DOHH2 (cell line): ENCODE measurements at regions not wholly inside any gene's neighbourhood (a gene's known extent, or its start where the extent isn't known, plus 50 kb on each side); places are given as distances from the start of the nearest gene placed in this dataset.

Experiments used
- H3F3A ChIP-seq: fragments of 200-600 bp; sonication (generic), shearing (Covaris generic); 2 replicates; pipeline ENCODE4 v1.6.0; 2016; ENCODE audit warnings: antibody characterized with exemption, mild to moderate bottlenecking; ENCODE audit not compliant: control insufficient read depth, insufficient read depth
- H3K27ac ChIP-seq: fragments of 200-600 bp; sonication (generic); 2 replicates; pipeline ENCODE4 v1.5.1; 2014; ENCODE audit warnings: low read depth, mild to moderate bottlenecking, low read length, moderate library complexity
- H3K27me3 ChIP-seq: fragments of 200-600 bp; sonication (generic); 2 replicates; pipeline ENCODE4 v1.6.1; 2014; ENCODE audit warnings: mild to moderate bottlenecking, low read length, mixed read lengths; ENCODE audit not compliant: control insufficient read depth
- H3K36me3 ChIP-seq: fragments of 200-600 bp; sonication (generic); 2 replicates; pipeline ENCODE4 v1.6.1; 2014; ENCODE audit warnings: mild to moderate bottlenecking, low read length, moderate library complexity, mixed read lengths; ENCODE audit not compliant: control insufficient read depth
- H3K4me1 ChIP-seq: fragments of 200-600 bp; sonication (generic); 2 replicates; pipeline ENCODE4 v1.6.1; 2014; ENCODE audit warnings: mild to moderate bottlenecking, low read length, mixed read lengths; ENCODE audit not compliant: control insufficient read depth
- H3K4me2 ChIP-seq: fragments of 200-600 bp; sonication (generic); 2 replicates; pipeline ENCODE4 v1.6.0; 2014; ENCODE audit warnings: mild to moderate bottlenecking, low read length, moderate library complexity
- H3K4me3 ChIP-seq: fragments of 200-600 bp; sonication (generic); 2 replicates; pipeline ENCODE4 v1.5.1; 2014; ENCODE audit warnings: mild to moderate bottlenecking, low read length, mixed read lengths
- H3K79me2 ChIP-seq: fragments of 200-600 bp; sonication (generic); 2 replicates; pipeline ENCODE4 v1.6.1; 2014; ENCODE audit warnings: mild to moderate bottlenecking, low read length, mixed read lengths; ENCODE audit not compliant: control insufficient read depth
- H3K9me2 ChIP-seq: fragments of 200-600 bp; sonication (generic); replicated peaks from 2 replicates; pipeline ENCODE4 v1.6.1; 2014; ENCODE audit warnings: mild to moderate bottlenecking, low read length, mixed read lengths; ENCODE audit not compliant: control insufficient read depth
- H3K9me3 ChIP-seq: fragments of 200-600 bp; sonication (generic); 2 replicates; pipeline ENCODE4 v1.6.1; 2014; ENCODE audit warnings: antibody characterized with exemption, low read length, mixed read lengths; ENCODE audit not compliant: control insufficient read depth, insufficient read depth
- H4K20me1 ChIP-seq: fragments of 200-600 bp; sonication (generic); 2 replicates; pipeline ENCODE4 v1.6.0; 2014; ENCODE audit warnings: low read depth, mild to moderate bottlenecking, antibody characterized with exemption, low read length, moderate library complexity; ENCODE audit not compliant: control insufficient read depth, insufficient read depth
- EZH2phosphoT487 ChIP-seq: fragments of 200-600 bp; sonication (generic); IDR thresholded peaks from 2 replicates; pipeline ENCODE4 v1.6.1; 2017; ENCODE audit warnings: borderline replicate concordance, mild to moderate bottlenecking, antibody characterized with exemption, low read length, moderate library complexity, mixed read lengths
- TF ChIP-seq, protein P1 (sequence below): fragments of 200-600 bp; sonication (generic); IDR thresholded peaks from one replicate; pipeline ENCODE4 v1.5.1; 2014; ENCODE audit warnings: antibody characterized with exemption, mild to moderate bottlenecking, low read depth, low read length; ENCODE audit not compliant: poor library complexity, severe bottlenecking

DNA sequence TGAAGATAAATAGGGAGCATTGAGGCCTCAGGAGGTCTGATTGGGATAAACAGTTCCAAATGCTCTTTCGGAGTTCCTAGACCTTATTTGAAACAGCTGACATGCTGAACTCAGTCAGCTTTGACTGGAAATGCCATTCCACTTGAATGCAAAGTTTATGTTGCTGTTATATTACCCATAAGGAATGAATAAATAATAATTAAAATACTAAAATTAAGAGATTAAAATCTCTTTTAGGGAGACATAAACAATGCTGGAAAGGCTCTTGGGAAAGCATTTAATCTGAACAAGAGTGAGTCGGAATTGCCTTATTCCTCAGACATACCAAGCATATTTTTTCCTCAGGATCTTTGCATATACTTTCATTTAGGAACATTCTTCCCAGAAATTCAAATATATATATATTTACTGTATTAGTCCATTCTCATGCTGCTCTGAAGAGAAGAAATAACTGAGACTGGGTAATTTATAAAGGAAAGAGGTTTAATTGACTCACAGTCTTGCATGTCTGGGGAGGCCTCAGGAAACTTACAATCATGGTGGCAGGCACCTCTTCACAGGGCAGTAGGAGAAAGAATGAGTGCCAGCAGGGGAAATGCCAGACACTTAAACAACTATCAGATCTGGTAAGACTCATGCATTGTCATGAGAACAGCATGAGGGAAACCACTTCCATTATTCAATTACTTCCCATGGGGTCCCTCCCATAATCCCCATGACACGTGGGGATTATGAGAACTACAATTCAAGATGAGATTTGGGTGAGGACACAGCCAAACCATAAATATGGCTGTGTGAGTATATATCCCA, 318.2 kb upstream of the PLXNA2 start:
- TF ChIP-seq, protein P1, sequence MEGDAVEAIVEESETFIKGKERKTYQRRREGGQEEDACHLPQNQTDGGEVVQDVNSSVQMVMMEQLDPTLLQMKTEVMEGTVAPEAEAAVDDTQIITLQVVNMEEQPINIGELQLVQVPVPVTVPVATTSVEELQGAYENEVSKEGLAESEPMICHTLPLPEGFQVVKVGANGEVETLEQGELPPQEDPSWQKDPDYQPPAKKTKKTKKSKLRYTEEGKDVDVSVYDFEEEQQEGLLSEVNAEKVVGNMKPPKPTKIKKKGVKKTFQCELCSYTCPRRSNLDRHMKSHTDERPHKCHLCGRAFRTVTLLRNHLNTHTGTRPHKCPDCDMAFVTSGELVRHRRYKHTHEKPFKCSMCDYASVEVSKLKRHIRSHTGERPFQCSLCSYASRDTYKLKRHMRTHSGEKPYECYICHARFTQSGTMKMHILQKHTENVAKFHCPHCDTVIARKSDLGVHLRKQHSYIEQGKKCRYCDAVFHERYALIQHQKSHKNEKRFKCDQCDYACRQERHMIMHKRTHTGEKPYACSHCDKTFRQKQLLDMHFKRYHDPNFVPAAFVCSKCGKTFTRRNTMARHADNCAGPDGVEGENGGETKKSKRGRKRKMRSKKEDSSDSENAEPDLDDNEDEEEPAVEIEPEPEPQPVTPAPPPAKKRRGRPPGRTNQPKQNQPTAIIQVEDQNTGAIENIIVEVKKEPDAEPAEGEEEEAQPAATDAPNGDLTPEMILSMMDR: no peak
- no peak for TF ChIP-seq EZH2phosphoT487
- no peaks in the 10 kb centered on the region for H3K9me2 ChIP-seq
- no peaks in the 10 kb centered on the region for H3K4me1 ChIP-seq
- no peaks in the 10 kb centered on the region for H3K36me3 ChIP-seq
- no peaks in the 10 kb centered on the region for H4K20me1 ChIP-seq
- H3K4me2 ChIP-seq: no peak overlapping the region
- H3K27me3 ChIP-seq: no peaks in the 10 kb centered on the region
- no peaks in the 10 kb centered on the region for H3K79me2 ChIP-seq
- no peaks in the 10 kb centered on the region for H3F3A ChIP-seq
- no peaks in the 10 kb centered on the region for H3K9me3 ChIP-seq
- no peak overlapping the region for H3K4me3 ChIP-seq
- no peak overlapping the region for H3K27ac ChIP-seq

DNA sequence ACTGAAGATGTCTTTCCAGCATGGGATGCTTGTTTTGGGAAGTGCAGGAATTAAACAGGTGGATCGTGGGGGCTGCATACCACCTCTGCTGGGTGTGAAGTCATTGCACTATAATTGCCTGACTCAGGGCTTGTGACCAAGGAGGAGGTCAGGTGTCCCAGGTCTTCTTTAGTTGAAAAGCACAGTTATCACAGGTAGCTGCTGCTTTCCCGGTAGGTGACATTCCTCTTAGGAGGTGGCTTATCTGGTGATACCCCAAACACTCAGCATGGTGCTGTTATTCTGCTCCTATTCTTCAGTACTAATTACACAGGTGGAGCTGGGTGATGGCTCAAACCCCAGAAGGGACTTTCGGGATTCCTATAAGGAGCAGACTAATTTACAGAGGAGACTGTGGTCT, 320.3 kb upstream of the PLXNA2 start:
- Histone ChIP-seq H3K27ac (no peak overlapping the region), H3K4me2 (no peak overlapping the region), H3K36me3 (no peaks in the 10 kb centered on the region), H3K79me2 (no peaks in the 10 kb centered on the region), H3F3A (no peaks in the 10 kb centered on the region), H3K9me2 (no peaks in the 10 kb centered on the region), H3K4me1 (no peaks in the 10 kb centered on the region), H4K20me1 (no peaks in the 10 kb centered on the region), H3K9me3 (no peaks in the 10 kb centered on the region), H3K27me3 (no peaks in the 10 kb centered on the region), H3K4me3 (no peak overlapping the region)
- TF ChIP-seq, protein P1: no peak
- TF ChIP-seq EZH2phosphoT487: no peak

DNA sequence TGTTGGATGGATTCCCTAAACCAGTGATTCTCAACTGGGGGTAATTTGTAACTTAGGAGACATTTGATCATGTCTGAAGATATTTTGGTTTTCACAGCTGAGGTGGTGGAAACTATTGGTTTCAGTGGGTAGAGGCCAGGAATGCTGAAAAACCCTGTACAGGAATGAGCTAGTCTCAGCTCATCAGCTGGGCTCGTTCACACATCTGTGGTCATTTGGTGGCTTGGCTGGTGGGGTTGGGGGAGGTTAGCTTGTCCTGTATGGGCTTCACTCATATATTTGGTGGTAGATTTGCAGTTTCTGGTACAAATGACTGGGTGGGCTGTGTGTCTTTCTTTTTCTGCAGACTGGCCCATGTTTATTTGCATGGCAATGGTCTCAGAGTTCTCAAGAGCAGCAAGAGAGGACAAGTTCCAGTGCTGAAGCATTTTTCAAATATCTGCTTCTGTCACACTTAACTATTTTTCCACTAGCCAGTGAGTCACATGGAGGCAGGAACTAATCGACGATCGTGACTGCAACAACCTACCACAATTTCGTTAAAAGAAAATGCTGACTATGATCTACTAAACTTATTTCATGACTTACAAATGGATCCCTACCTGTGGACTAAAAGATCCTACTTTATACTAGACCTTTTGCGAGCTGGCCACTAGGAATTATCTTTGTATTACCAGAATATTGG, 321.7 kb upstream of the PLXNA2 start:
- H3K9me2 ChIP-seq: no peaks in the 10 kb centered on the region
- no peaks in the 10 kb centered on the region for H3K4me1 ChIP-seq
- H3K27me3 ChIP-seq: no peaks in the 10 kb centered on the region
- no peaks in the 10 kb centered on the region for H3K79me2 ChIP-seq
- no peak for TF ChIP-seq EZH2phosphoT487
- TF ChIP-seq, protein P1: no peak
- H3F3A ChIP-seq: no peaks in the 10 kb centered on the region
- no peak overlapping the region for H3K4me2 ChIP-seq
- no peaks in the 10 kb centered on the region for H3K9me3 ChIP-seq
- no peak overlapping the region for H3K27ac ChIP-seq
- H4K20me1 ChIP-seq: no peaks in the 10 kb centered on the region
- H3K36me3 ChIP-seq: no peaks in the 10 kb centered on the region
- H3K4me3 ChIP-seq: no peak overlapping the region
